ENCODE measurements at regions not wholly inside any gene's neighbourhood (a gene's known extent, or its start where the extent isn't known, plus 50 kb on each side); places are given as distances from the start of the nearest gene placed in this dataset.

GRCh38 chr10:78938695-78939672 lies 129.8 kb upstream of the ZMIZ1 start:
- Mint-ChIP-seq H3K36me3 (no peaks in the 10 kb centered on the region), H3K4me3 (no peak overlapping the region), H3K27me3 (no peaks in the 10 kb centered on the region), H3K27ac (no peak overlapping the region), H3K9me3 (peaks cover 0 to 4% (median 0%) of the 10 kb centered on the region in 5 donors), H3K4me1 (peaks cover 0 to 1% (median 0%) of the 10 kb centered on the region in 3 donors)
- no peak overlapping the region for H3K4me3 ChIP-seq (ENCODE audit: low read length)
- H3K27ac ChIP-seq (ENCODE audit: low read depth, low read length), result no peak overlapping the region
- H3K27me3 ChIP-seq (ENCODE audit: insufficient read depth, low read length, poor library complexity, severe bottlenecking), result no peaks in the 10 kb centered on the region
- no peaks in the 10 kb centered on the region for H3K36me3 ChIP-seq (ENCODE audit: insufficient read depth, low read length)
- ChIA-PET CTCF (interaction anchor here (1.0 to 1.8 kb wide), 2 partner anchors 9 to 256 kb away, joined by 3 to 6 read pairs; no protein-coding TSS in a partner anchor), POLR2A (no interaction called here)
- H3K4me1 ChIP-seq (ENCODE audit: insufficient read depth, low read length), result peaks cover 6% of the 10 kb centered on the region
- H3K9me3 ChIP-seq (ENCODE audit: low read length), result no peaks in the 10 kb centered on the region
- no peak for DNase-seq

DNA sequence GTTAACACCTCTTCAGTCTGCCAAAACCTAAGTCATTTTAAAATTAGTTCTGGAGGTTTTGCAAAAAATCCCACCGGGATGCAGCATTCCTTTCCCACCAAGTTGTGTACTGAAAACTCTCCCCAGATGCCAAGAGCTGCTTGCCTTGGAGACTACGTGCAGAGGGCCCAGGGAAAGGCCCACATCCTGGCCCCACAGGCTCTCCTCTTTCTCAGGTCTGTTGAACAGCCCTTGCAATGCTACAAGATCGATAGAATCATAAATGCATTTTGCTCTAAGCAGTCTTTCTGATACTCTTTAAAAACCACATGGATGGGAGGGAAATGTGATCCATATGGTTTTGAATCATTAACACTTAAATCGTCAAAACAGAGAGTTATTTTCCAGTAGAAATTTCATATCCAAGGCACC lies 126.7 kb upstream of the ZMIZ1 start:
- H3K27ac Mint-ChIP-seq, result no peak overlapping the region
- H3K36me3 ChIP-seq (ENCODE audit: insufficient read depth, low read length), result no peaks in the 10 kb centered on the region
- CTCF ChIA-PET, result no interaction called here
- H3K27me3 Mint-ChIP-seq, result no peaks in the 10 kb centered on the region
- H3K9me3 ChIP-seq (ENCODE audit: low read length), result no peaks in the 10 kb centered on the region
- no peaks in the 10 kb centered on the region for H3K27me3 ChIP-seq (ENCODE audit: insufficient read depth, low read length, poor library complexity, severe bottlenecking)
- POLR2A ChIA-PET, result no interaction called here
- H3K4me3 ChIP-seq (ENCODE audit: low read length), result no peak overlapping the region
- no peaks in the 10 kb centered on the region for H3K36me3 Mint-ChIP-seq
- no peak overlapping the region for H3K27ac ChIP-seq (ENCODE audit: low read depth, low read length)
- DNase-seq, result no peak
- H3K4me3 Mint-ChIP-seq, result no peak overlapping the region
- peaks cover 15% of the 10 kb centered on the region for H3K4me1 ChIP-seq (ENCODE audit: insufficient read depth, low read length)
- peaks cover 0 to 13% (median 1%) of the 10 kb centered on the region in 3 donors for H3K4me1 Mint-ChIP-seq
- H3K9me3 Mint-ChIP-seq, result peaks cover 0 to 4% (median 0%) of the 10 kb centered on the region in 5 donors

DNA sequence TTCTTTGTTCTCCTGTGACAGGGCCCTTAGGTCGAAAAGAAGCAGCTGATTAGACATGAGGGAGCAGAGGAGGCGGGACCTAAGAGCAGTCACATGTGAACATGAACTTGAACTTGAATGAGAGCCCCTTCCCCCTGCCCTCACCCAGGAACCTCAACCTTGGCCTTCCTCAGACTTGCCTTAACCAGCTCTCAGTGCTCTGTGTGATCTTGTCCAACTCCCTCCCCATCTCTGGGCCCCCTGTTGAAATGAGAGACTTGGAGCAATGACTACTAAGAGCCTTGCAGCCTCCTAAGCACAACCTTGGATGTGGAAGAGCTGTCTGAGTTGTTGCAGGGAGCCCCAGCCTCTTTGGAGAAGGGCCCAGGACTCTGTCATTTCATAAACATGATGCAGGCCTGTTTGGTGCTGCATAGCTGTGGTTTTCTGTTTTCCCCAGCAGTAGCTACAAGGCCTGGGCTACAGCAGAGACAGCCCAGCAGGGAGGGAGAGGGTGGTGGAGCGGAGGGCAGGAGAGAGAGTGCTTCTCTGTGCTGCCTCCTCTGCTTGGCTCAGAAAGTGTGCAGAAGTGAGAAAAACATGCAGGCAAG lies 123.9 kb upstream of the ZMIZ1 start:
- H3K27ac ChIP-seq (ENCODE audit: low read depth, low read length), result no peak overlapping the region
- no peaks in the 10 kb centered on the region for H3K36me3 ChIP-seq (ENCODE audit: insufficient read depth, low read length)
- ChIA-PET CTCF (interaction anchor here (1.2 to 2.0 kb wide), 3 partner anchors 9 to 11 kb away, joined by 3 to 5 read pairs (median 4); no protein-coding TSS in a partner anchor), POLR2A (no interaction called here)
- Mint-ChIP-seq H3K9me3 (peaks cover 0 to 4% (median 0%) of the 10 kb centered on the region in 5 donors), H3K27ac (peak overlapping the region in 2 of 8 donors; percentile 35 to 83), H3K4me3 (no peak overlapping the region), H3K27me3 (no peaks in the 10 kb centered on the region), H3K4me1 (peaks cover 0 to 13% (median 0%) of the 10 kb centered on the region in 3 donors), H3K36me3 (no peaks in the 10 kb centered on the region)
- no peaks in the 10 kb centered on the region for H3K27me3 ChIP-seq (ENCODE audit: insufficient read depth, low read length, poor library complexity, severe bottlenecking)
- no peak overlapping the region for H3K4me3 ChIP-seq (ENCODE audit: low read length)
- H3K4me1 ChIP-seq (ENCODE audit: insufficient read depth, low read length), result peaks cover 9% of the 10 kb centered on the region
- no peak for DNase-seq
- H3K9me3 ChIP-seq (ENCODE audit: low read length), result no peaks in the 10 kb centered on the region

DNA sequence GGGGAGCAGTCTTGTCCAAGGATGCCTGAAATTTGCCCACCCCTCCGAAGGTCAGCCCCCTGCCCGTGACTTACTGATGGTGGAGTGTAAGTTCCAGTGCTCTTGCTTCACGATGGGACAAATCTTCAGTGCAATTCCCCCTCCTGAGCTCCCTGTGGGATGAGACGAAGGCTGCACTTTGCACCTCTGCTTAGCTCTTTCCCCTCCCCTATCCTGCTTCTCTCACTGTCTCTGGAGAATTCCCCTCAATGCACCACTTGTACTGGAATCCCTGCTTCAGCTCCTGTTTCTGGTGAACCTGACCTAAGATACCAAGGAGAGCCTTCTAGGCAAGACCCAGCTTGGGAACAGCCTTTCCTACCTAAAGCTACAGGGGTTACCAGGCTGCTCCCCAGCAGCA lies 122.9 kb upstream of the ZMIZ1 start:
- H3K27ac Mint-ChIP-seq, result peak overlapping the region in 1 of 8 donors; percentile 24
- H3K27me3 ChIP-seq (ENCODE audit: insufficient read depth, low read length, poor library complexity, severe bottlenecking), result no peaks in the 10 kb centered on the region
- H3K4me1 ChIP-seq (ENCODE audit: insufficient read depth, low read length), result peaks cover 9% of the 10 kb centered on the region
- peaks cover 0 to 4% (median 0%) of the 10 kb centered on the region in 5 donors for H3K9me3 Mint-ChIP-seq
- no peak for DNase-seq
- ChIA-PET POLR2A (no interaction called here), CTCF (no interaction called here)
- no peaks in the 10 kb centered on the region for H3K9me3 ChIP-seq (ENCODE audit: low read length)
- H3K4me1 Mint-ChIP-seq, result peaks cover 0 to 13% (median 0%) of the 10 kb centered on the region in 3 donors
- no peaks in the 10 kb centered on the region for H3K36me3 Mint-ChIP-seq
- no peak overlapping the region for H3K4me3 ChIP-seq (ENCODE audit: low read length)
- H3K27me3 Mint-ChIP-seq, result peaks cover 0 to under 1% of the 10 kb centered on the region in 2 donors
- no peaks in the 10 kb centered on the region for H3K36me3 ChIP-seq (ENCODE audit: insufficient read depth, low read length)
- no peak overlapping the region for H3K27ac ChIP-seq (ENCODE audit: low read depth, low read length)
- no peak overlapping the region for H3K4me3 Mint-ChIP-seq

GRCh38 chr10:78947226-78947625 lies 121.5 kb upstream of the ZMIZ1 start:
- POLR2A ChIA-PET, result no interaction called here
- peaks cover 0 to 4% (median 0%) of the 10 kb centered on the region in 5 donors for H3K9me3 Mint-ChIP-seq

GRCh38 chr10:78947733-78948132 lies 121.0 kb upstream of the ZMIZ1 start:
- peaks cover 9% of the 10 kb centered on the region for H3K4me1 ChIP-seq (ENCODE audit: insufficient read depth, low read length)
- ChIA-PET POLR2A (no interaction called here), CTCF (interaction anchor here (1.6 kb wide), 1 partner anchor 10 kb away, joined by 3 read pairs; no protein-coding TSS in a partner anchor)
- H3K27ac Mint-ChIP-seq, result no peak overlapping the region
- H3K36me3 ChIP-seq (ENCODE audit: insufficient read depth, low read length), result no peaks in the 10 kb centered on the region
- H3K9me3 ChIP-seq (ENCODE audit: low read length), result no peaks in the 10 kb centered on the region
- H3K27ac ChIP-seq (ENCODE audit: low read depth, low read length), result no peak overlapping the region
- H3K4me3 Mint-ChIP-seq, result no peak overlapping the region
- H3K27me3 ChIP-seq (ENCODE audit: insufficient read depth, low read length, poor library complexity, severe bottlenecking), result no peaks in the 10 kb centered on the region
- no peaks in the 10 kb centered on the region for H3K36me3 Mint-ChIP-seq
- H3K9me3 Mint-ChIP-seq, result peaks cover 0 to 2% (median 0%) of the 10 kb centered on the region in 5 donors
- H3K4me1 Mint-ChIP-seq, result peaks cover 0 to 13% (median 0%) of the 10 kb centered on the region in 3 donors
- no peak for DNase-seq
- no peak overlapping the region for H3K4me3 ChIP-seq (ENCODE audit: low read length)
- H3K27me3 Mint-ChIP-seq, result peaks cover 0 to 2% of the 10 kb centered on the region in 2 donors

More at GRCh38 chr10:78947226-78947625, 121.5 kb upstream of the ZMIZ1 start:
- H3K4me1 Mint-ChIP-seq, result peaks cover 0 to 13% (median 0%) of the 10 kb centered on the region in 3 donors
- no peak overlapping the region for H3K4me3 Mint-ChIP-seq
- Histone ChIP-seq H3K27ac (ENCODE audit: low read depth, low read length) (no peak overlapping the region), H3K4me1 (ENCODE audit: insufficient read depth, low read length) (peaks cover 9% of the 10 kb centered on the region), H3K36me3 (ENCODE audit: insufficient read depth, low read length) (no peaks in the 10 kb centered on the region), H3K27me3 (ENCODE audit: insufficient read depth, low read length, poor library complexity, severe bottlenecking) (no peaks in the 10 kb centered on the region), H3K9me3 (ENCODE audit: low read length) (no peaks in the 10 kb centered on the region), H3K4me3 (ENCODE audit: low read length) (no peak overlapping the region)
- DNase-seq, result no peak
- CTCF ChIA-PET, result interaction anchor here (1.6 kb wide), 1 partner anchor 9 kb away, joined by 3 read pairs; no protein-coding TSS in a partner anchor
- H3K36me3 Mint-ChIP-seq, result no peaks in the 10 kb centered on the region
- peaks cover 0 to 2% of the 10 kb centered on the region in 2 donors for H3K27me3 Mint-ChIP-seq
- no peak overlapping the region for H3K27ac Mint-ChIP-seq

DNA sequence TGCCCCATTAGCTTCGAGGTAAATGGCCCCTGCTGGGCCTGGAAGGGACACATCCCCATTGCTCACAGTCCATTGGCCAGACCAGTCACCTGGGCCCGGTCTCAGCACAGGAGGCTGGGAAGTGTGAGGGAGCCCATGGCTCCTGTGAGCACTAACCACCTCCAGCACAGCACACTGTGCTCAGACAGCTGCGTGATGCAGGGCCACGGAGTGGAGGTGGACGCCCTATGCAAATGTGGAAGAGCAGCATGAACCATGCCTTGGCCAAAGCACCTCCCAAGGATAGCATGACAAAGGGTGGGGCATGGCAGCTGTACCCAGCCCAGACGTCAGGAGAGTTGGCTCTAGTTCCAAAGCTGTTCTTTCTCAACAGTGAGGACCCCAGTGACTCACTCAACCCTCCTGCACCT lies 120.1 kb upstream of the ZMIZ1 start:
- Histone ChIP-seq H3K27me3 (ENCODE audit: insufficient read depth, low read length, poor library complexity, severe bottlenecking) (no peaks in the 10 kb centered on the region), H3K27ac (ENCODE audit: low read depth, low read length) (no peak overlapping the region), H3K36me3 (ENCODE audit: insufficient read depth, low read length) (no peaks in the 10 kb centered on the region), H3K4me3 (ENCODE audit: low read length) (no peak overlapping the region), H3K9me3 (ENCODE audit: low read length) (no peaks in the 10 kb centered on the region), H3K4me1 (ENCODE audit: insufficient read depth, low read length) (peaks cover 9% of the 10 kb centered on the region)
- no peak overlapping the region for H3K4me3 Mint-ChIP-seq
- H3K4me1 Mint-ChIP-seq, result peaks cover 0 to 13% (median 0%) of the 10 kb centered on the region in 3 donors
- peaks cover 0 to 2% of the 10 kb centered on the region in 2 donors for H3K27me3 Mint-ChIP-seq
- DNase-seq, result no peak
- ChIA-PET CTCF (interaction anchor here (1.6 kb wide), 1 partner anchor 11 kb away, joined by 3 read pairs; no protein-coding TSS in a partner anchor), POLR2A (no interaction called here)
- no peaks in the 10 kb centered on the region for H3K36me3 Mint-ChIP-seq
- H3K27ac Mint-ChIP-seq, result no peak overlapping the region
- H3K9me3 Mint-ChIP-seq, result no peaks in the 10 kb centered on the region

Data from CD8-positive, alpha-beta memory T cell (primary cell).